ENCODE measurements at regions not wholly inside any gene's neighbourhood (a gene's known extent, or its start where the extent isn't known, plus 50 kb on each side); places are given as distances from the start of the nearest gene placed in this dataset.

- TF ChIP-seq, protein P1, sequence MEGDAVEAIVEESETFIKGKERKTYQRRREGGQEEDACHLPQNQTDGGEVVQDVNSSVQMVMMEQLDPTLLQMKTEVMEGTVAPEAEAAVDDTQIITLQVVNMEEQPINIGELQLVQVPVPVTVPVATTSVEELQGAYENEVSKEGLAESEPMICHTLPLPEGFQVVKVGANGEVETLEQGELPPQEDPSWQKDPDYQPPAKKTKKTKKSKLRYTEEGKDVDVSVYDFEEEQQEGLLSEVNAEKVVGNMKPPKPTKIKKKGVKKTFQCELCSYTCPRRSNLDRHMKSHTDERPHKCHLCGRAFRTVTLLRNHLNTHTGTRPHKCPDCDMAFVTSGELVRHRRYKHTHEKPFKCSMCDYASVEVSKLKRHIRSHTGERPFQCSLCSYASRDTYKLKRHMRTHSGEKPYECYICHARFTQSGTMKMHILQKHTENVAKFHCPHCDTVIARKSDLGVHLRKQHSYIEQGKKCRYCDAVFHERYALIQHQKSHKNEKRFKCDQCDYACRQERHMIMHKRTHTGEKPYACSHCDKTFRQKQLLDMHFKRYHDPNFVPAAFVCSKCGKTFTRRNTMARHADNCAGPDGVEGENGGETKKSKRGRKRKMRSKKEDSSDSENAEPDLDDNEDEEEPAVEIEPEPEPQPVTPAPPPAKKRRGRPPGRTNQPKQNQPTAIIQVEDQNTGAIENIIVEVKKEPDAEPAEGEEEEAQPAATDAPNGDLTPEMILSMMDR (IDR thresholded peaks at IDR 0.05), result no peak
- TF ChIP-seq POLR2AphosphoS5 (IDR thresholded peaks at IDR 0.05; ENCODE audit: insufficient read depth in 1 of 2, low read depth in 1 of 2) (no peak), POLR2A (IDR thresholded peaks at IDR 0.05) (no peak)
These were observed 130.4 kb downstream of the CHST1 start for GRCh38 chr11:45535033-45535432.

Data from vagina (tissue), 2 donors.